Neural crest cell (in vitro differentiated cells): ENCODE measurements at regions not wholly inside any gene's neighbourhood (a gene's known extent, or its start where the extent isn't known, plus 50 kb on each side); places are given as distances from the start of the nearest gene placed in this dataset.
"Not testable (repeated sequence)": the region's sequence is repeated elsewhere in the genome, so short reads cannot be mapped to it uniquely, and the experiment has no call there.

Source experiments
- DNase-seq: peaks from one replicate; pipeline ENCODE4 v3.0.0; 2021; ENCODE audit warnings: low read depth, mixed read lengths, low spot score
- H3K27ac Mint-ChIP-seq: one replicate; pipeline ENCODE4 v1.8.0; 2021; ENCODE audit warnings: mild to moderate bottlenecking, mixed read lengths; ENCODE audit not compliant: unreplicated experiment
- H3K27me3 Mint-ChIP-seq: 2 replicates; pipeline ENCODE4 v1.8.0; 2021; ENCODE audit warnings: low read depth, mild to moderate bottlenecking, mixed read lengths
- H3K36me3 Mint-ChIP-seq: 2 replicates; pipeline ENCODE4 v1.8.0; 2021; ENCODE audit warnings: low read depth, mild to moderate bottlenecking, mixed read lengths
- H3K4me1 Mint-ChIP-seq: 2 replicates; pipeline ENCODE4 v1.8.0; 2021; ENCODE audit warnings: mixed read lengths
- H3K4me3 Mint-ChIP-seq: one replicate; pipeline ENCODE4 v1.8.0; 2021; ENCODE audit warnings: mild to moderate bottlenecking, mixed read lengths
- H3K9me3 Mint-ChIP-seq: 2 replicates; pipeline ENCODE4 v1.8.0; 2021; ENCODE audit warnings: mixed read lengths
- TF ChIP-seq, protein P1 (sequence below): fragments of 200-600 bp; sonication (generic); conservative IDR thresholded peaks from 2 replicates; pipeline ENCODE4 v1.5.0; 2021; ENCODE audit warnings: antibody characterized with exemption, mild to moderate bottlenecking

- DNase-seq = no peak
- no peak overlapping the region for H3K27ac Mint-ChIP-seq
- H3K4me3 Mint-ChIP-seq = no peak overlapping the region
- H3K27me3 Mint-ChIP-seq = no peaks in the 10 kb centered on the region
- H3K4me1 Mint-ChIP-seq = no peaks in the 10 kb centered on the region
- TF ChIP-seq, protein P1, sequence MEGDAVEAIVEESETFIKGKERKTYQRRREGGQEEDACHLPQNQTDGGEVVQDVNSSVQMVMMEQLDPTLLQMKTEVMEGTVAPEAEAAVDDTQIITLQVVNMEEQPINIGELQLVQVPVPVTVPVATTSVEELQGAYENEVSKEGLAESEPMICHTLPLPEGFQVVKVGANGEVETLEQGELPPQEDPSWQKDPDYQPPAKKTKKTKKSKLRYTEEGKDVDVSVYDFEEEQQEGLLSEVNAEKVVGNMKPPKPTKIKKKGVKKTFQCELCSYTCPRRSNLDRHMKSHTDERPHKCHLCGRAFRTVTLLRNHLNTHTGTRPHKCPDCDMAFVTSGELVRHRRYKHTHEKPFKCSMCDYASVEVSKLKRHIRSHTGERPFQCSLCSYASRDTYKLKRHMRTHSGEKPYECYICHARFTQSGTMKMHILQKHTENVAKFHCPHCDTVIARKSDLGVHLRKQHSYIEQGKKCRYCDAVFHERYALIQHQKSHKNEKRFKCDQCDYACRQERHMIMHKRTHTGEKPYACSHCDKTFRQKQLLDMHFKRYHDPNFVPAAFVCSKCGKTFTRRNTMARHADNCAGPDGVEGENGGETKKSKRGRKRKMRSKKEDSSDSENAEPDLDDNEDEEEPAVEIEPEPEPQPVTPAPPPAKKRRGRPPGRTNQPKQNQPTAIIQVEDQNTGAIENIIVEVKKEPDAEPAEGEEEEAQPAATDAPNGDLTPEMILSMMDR = no peak
- peaks cover 8% of the 10 kb centered on the region for H3K9me3 Mint-ChIP-seq
- no peaks in the 10 kb centered on the region for H3K36me3 Mint-ChIP-seq
Observed at GRCh38 chr6:121678245-121678644, 242.8 kb downstream of the GJA1 start.

DNA sequence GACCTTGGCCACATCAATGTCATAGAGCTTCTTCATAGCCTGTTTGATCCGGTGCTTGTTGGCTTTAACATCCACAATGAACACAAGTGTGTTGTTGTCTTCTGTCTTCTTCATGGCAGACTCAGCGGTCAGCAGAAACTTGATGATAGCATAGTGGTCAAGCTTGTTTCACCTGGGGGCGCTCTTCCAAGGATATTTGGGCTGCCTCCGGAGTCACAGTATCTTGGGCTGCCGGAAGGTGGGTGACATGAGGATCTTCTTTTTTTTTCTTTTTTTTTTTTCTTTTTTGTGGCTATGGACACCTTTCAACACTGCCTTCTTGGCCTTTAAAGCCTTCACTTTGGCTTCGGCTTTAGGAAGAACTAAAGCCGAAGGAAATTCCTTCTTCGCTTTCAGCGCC, 244.6 kb downstream of the GJA1 start:
- Mint-ChIP-seq H3K27me3 (no peaks in the 10 kb centered on the region), H3K4me1 (no peaks in the 10 kb centered on the region), H3K36me3 (no peaks in the 10 kb centered on the region), H3K27ac (no peak overlapping the region), H3K4me3 (no peak overlapping the region), H3K9me3 (peaks cover 11% of the 10 kb centered on the region)
- TF ChIP-seq, protein P1 = no peak
- no peak for DNase-seq

DNA sequence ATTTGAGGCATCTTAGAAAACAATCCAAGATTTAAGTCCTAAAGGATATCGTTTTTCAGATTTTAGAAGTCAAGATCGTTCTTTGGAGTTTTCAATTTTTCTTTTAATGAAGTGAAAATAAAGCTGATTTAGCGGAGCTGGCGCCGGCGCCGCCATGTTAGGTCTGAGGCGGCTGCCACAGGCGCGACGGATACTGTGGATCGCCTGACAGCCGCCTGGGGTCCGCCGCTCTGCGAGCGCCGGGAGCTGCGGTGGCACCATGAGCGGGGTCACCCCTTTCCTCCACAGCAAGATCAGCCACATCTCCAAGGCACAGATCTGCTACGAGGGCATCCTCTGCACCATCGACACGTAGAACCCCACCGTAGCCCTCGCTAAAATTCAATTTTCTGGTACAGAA, 247.2 kb downstream of the GJA1 start:
- no peak overlapping the region for H3K27ac Mint-ChIP-seq
- H3K4me3 Mint-ChIP-seq = no peak overlapping the region
- TF ChIP-seq, protein P1 = no peak
- no peaks in the 10 kb centered on the region for H3K36me3 Mint-ChIP-seq
- no peaks in the 10 kb centered on the region for H3K27me3 Mint-ChIP-seq
- no peaks in the 10 kb centered on the region for H3K4me1 Mint-ChIP-seq
- peaks cover 11% of the 10 kb centered on the region for H3K9me3 Mint-ChIP-seq
- DNase-seq = no peak

DNA sequence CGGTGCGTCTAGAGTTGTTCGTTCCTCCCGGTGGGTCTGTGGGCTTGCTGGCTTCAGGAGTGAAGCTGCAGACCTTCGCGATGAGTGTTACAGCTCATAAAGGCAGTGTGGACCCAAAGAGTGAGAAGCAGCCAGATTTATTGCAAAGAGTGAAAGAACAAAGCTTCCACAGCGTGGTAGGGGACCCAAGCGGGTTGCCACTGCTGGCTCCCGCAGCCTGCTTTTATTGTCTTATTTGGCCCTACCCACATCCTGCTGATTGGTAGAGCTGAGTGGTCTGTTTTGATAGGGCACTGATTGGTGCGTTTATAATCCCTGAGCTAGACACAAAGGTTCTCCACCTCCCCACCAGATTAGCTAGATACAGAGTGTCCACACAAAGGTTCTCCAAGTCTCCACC, 250.4 kb downstream of the GJA1 start:
- not testable (repeated sequence) for H3K27ac Mint-ChIP-seq, H3K4me3 Mint-ChIP-seq, DNase-seq, H3K36me3 Mint-ChIP-seq, H3K27me3 Mint-ChIP-seq
- H3K9me3 Mint-ChIP-seq = peaks cover 11% of the 10 kb centered on the region
- H3K4me1 Mint-ChIP-seq = peaks cover 11% of the 10 kb centered on the region

- Mint-ChIP-seq H3K27ac (no peak overlapping the region), H3K4me1 (peaks cover 11% of the 10 kb centered on the region), H3K4me3 (no peak overlapping the region), H3K9me3 (peaks cover 9% of the 10 kb centered on the region), H3K27me3 (no peaks in the 10 kb centered on the region), H3K36me3 (no peaks in the 10 kb centered on the region)
- no peak for DNase-seq
- TF ChIP-seq, protein P1 = no peak
Observed at GRCh38 chr6:121686611-121687023, 251.2 kb downstream of the GJA1 start.

DNA sequence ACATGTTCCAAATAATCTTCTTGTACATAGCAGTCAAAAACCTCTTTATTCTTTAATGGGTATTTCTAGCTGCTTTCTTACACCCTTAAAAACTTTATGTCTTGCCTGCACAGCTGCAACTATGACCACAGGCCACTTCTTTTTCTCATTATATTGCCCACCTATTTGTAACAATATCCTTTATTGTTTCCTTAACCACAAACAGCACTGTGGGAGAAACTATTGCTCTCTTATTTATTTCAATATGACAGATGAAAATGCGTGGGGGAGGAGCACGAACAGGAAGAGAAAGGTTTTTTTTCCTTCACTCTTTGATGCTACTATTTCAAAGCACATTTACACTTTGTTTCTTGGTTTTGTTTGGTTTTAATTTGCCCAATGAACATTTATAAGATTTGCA, 253.5 kb downstream of the GJA1 start:
- no peak overlapping the region for H3K4me3 Mint-ChIP-seq
- TF ChIP-seq, protein P1 = no peak
- no peaks in the 10 kb centered on the region for H3K36me3 Mint-ChIP-seq
- H3K27ac Mint-ChIP-seq = no peak overlapping the region
- H3K4me1 Mint-ChIP-seq = peaks cover 11% of the 10 kb centered on the region
- H3K27me3 Mint-ChIP-seq = no peaks in the 10 kb centered on the region
- no peak for DNase-seq
- no peaks in the 10 kb centered on the region for H3K9me3 Mint-ChIP-seq
